Testis (tissue), 2 donors: ENCODE measurements at regions not wholly inside any gene's neighbourhood (a gene's known extent, or its start where the extent isn't known, plus 50 kb on each side); places are given as distances from the start of the nearest gene placed in this dataset.

Source experiments
- DNase-seq: peaks from one replicate; pipeline ENCODE4 v3.0.0-alpha.2; 2019
- H3K27ac ChIP-seq, 2 donors: fragments of 200-600 bp; sonication (generic); one replicate each; pipeline ENCODE4 v1.5.1; 2019
- H3K27me3 ChIP-seq: fragments of 200-600 bp; sonication (generic); one replicate; pipeline ENCODE4 v1.5.1; 2019
- H3K36me3 ChIP-seq: fragments of 200-600 bp; sonication (generic); one replicate; pipeline ENCODE4 v1.5.1; 2017; ENCODE audit warnings: low read depth; ENCODE audit errors: missing control alignments
- H3K4me1 ChIP-seq: fragments of 200-600 bp; sonication (generic); one replicate; pipeline ENCODE4 v1.5.1; 2019
- H3K4me3 ChIP-seq, 2 donors: fragments of 200-600 bp; sonication (generic); one replicate each; pipeline ENCODE4 v1.5.1; 2017 to 2019
- H3K9me3 ChIP-seq: fragments of 200-600 bp; sonication (generic); one replicate; pipeline ENCODE4 v1.5.1; 2017
- POLR2A ChIP-seq: fragments of 450-650 bp; IDR thresholded peaks from one replicate; pipeline ENCODE4 v1.6.1; 2017; ENCODE audit warnings: antibody characterized with exemption, mild to moderate bottlenecking, moderate library complexity
- WGBS, 2 donors: methylation state at CpG; one replicate each; pipeline ENCODE4 v1.1.5; 2018; 5-methylcytosine and 5-hydroxymethylcytosine counted together
- intact Hi-C: fragments of 100-400 bp; cut with DNase I; formaldehyde crosslinking; loops from one replicate; pipeline ENCODE4 v1.15.1; 2023; ENCODE audit warnings: low total_unique reads
- TF ChIP-seq, protein P1 (sequence below), 3 experiments: fragments of 450-650 bp in 2 of 3; fragments of 200-600 bp in 1 of 3; sonication (generic) in 1 of 3; IDR thresholded peaks; one replicate each; pipeline ENCODE4 v1.5.1; 2016 to 2019; ENCODE audit warnings: antibody characterized with exemption in 3 of 3, mild to moderate bottlenecking in 2 of 3, moderate library complexity in 1 of 3

- no peak for DNase-seq
- 27 to 38% methylated on average over 3 of the region's 3 CpGs for WGBS, 2 donors
- Histone ChIP-seq H3K4me3 (no peak overlapping the region), H3K36me3 (no peaks in the 10 kb centered on the region), H3K4me1 (no peaks in the 10 kb centered on the region), H3K9me3 (no peaks in the 10 kb centered on the region), H3K27me3 (no peaks in the 10 kb centered on the region), H3K27ac (no peak overlapping the region)
- TF ChIP-seq, protein P1, sequence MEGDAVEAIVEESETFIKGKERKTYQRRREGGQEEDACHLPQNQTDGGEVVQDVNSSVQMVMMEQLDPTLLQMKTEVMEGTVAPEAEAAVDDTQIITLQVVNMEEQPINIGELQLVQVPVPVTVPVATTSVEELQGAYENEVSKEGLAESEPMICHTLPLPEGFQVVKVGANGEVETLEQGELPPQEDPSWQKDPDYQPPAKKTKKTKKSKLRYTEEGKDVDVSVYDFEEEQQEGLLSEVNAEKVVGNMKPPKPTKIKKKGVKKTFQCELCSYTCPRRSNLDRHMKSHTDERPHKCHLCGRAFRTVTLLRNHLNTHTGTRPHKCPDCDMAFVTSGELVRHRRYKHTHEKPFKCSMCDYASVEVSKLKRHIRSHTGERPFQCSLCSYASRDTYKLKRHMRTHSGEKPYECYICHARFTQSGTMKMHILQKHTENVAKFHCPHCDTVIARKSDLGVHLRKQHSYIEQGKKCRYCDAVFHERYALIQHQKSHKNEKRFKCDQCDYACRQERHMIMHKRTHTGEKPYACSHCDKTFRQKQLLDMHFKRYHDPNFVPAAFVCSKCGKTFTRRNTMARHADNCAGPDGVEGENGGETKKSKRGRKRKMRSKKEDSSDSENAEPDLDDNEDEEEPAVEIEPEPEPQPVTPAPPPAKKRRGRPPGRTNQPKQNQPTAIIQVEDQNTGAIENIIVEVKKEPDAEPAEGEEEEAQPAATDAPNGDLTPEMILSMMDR (IDR thresholded peaks at IDR 0.05), result no peak
- TF ChIP-seq POLR2A, result no peak
- intact Hi-C loops, result no loop called here
These were observed 89.7 kb upstream of the ZPBP start for GRCh38 chr7:50182759-50183158.

GRCh38 chr7:50181081-50181480 lies 88.0 kb upstream of the ZPBP start:
- 69 to 79% methylated on average over 7 of the region's 7 CpGs for WGBS, 2 donors

GRCh38 chr7:50178166-50178565 lies 85.1 kb upstream of the ZPBP start:
- H3K4me3 ChIP-seq, result no peak overlapping the region
- H3K4me1 ChIP-seq, result no peaks in the 10 kb centered on the region
- no peak for DNase-seq
- WGBS, 2 donors, result 87 to 89% methylated on average over 8 of the region's 8 CpGs
- TF ChIP-seq, protein P1 (IDR thresholded peaks at IDR 0.05), result no peak
- no peak for TF ChIP-seq POLR2A
- intact Hi-C loops, result no loop called here
- H3K36me3 ChIP-seq, result no peaks in the 10 kb centered on the region
- no peaks in the 10 kb centered on the region for H3K27me3 ChIP-seq
- H3K27ac ChIP-seq, result no peak overlapping the region
- H3K9me3 ChIP-seq, result no peaks in the 10 kb centered on the region

More at GRCh38 chr7:50181081-50181480, 88.0 kb upstream of the ZPBP start:
- no peak for DNase-seq
- Histone ChIP-seq H3K36me3 (no peaks in the 10 kb centered on the region), H3K27ac (no peak overlapping the region), H3K9me3 (no peaks in the 10 kb centered on the region), H3K4me3 (no peak overlapping the region), H3K27me3 (no peaks in the 10 kb centered on the region), H3K4me1 (no peaks in the 10 kb centered on the region)
- intact Hi-C loops, result no loop called here
- TF ChIP-seq, protein P1 (IDR thresholded peaks at IDR 0.05), result no peak
- TF ChIP-seq POLR2A, result no peak

- Histone ChIP-seq H3K27ac (no peak overlapping the region), H3K4me1 (no peaks in the 10 kb centered on the region), H3K9me3 (no peaks in the 10 kb centered on the region), H3K36me3 (no peaks in the 10 kb centered on the region), H3K4me3 (no peak overlapping the region), H3K27me3 (no peaks in the 10 kb centered on the region)
- TF ChIP-seq, protein P1 (IDR thresholded peaks at IDR 0.05), result no peak
- TF ChIP-seq POLR2A, result no peak
- intact Hi-C loops, result no loop called here
- DNase-seq, result no peak
- WGBS, 2 donors, result 86 to 93% methylated on average over 1 of the region's 1 CpG
These were observed 81.9 kb upstream of the ZPBP start for GRCh38 chr7:50174948-50175347.
